M059J (cell line): ENCODE measurements at regions not wholly inside any gene's neighbourhood (a gene's known extent, or its start where the extent isn't known, plus 50 kb on each side); places are given as distances from the start of the nearest gene placed in this dataset.
"Not testable (repeated sequence)": the region's sequence is repeated elsewhere in the genome, so short reads cannot be mapped to it uniquely, and the experiment has no call there.

Source experiments
- DNase-seq: peaks from one replicate; pipeline ENCODE4 v3.0.0-alpha.2; 2012; ENCODE audit warnings: low read depth

- DNase-seq = not testable (repeated sequence)
Measured at GRCh38 chr1:206404309-206405027, 65.8 kb upstream of the IKBKE start.

GRCh38 chr1:206405282-206405681 lies 65.0 kb upstream of the IKBKE start:
- not testable (repeated sequence) for DNase-seq

DNA sequence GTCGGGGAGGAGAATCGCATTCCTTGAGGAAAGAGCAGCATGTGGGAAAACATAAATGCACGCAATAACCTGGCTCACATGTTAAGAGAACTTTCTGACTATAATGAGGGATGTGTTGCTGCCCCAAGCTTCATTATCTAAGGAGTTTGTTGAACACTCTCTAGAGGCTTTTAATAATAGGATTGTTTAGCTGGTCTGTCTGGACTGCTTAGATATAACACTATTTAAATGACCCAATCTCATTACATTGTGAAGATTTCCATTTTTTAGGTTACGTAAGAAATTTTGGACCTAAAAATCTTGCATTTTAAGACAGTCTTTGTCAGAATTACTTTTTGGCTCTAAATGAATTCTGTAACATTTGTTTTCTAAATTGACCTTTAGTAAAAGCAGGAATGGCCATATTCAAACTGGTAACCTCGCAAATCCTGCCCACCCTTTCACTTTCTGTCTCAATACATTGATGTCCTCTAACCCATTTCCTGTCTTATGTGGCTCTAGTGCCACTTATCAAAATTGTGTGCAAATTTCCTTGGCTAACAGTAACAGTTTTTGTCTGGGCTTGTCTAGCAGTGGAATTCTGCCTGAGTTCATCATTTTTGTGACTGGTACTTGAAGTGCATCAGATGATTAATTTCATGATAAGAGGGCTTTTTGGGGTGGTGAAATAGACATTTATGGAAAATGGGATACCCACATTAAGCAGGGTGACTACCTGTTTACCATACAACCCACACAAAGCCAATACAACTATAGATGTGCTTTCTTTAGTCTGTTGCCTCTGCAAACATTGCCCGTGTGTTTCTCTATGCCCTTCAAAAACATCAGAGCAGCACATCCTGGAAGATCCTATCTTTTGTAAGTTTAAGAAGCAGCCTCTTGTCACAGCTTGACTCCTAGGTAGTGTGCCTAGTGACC lies 61.6 kb upstream of the IKBKE start:
- not testable (repeated sequence) for DNase-seq

DNA sequence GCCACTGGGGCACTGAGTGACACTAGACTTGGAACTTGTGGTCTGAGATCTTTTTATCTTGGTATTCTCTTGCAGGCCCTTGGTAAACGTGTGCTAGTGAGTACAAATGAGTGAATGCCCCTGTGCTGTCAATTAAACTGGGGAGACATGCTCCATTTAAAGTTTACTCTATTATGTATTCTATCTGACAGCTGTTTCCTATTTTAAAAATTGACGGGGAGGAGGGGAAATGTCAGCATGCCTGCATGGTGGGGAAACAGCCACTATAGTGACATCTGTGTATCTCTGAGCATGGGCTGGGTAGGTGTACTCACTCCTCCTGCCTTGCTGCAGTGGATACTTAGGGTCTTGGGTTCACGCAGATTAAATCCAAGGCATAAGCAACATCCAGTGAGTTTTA lies 59.0 kb upstream of the IKBKE start:
- no peak for DNase-seq

DNA sequence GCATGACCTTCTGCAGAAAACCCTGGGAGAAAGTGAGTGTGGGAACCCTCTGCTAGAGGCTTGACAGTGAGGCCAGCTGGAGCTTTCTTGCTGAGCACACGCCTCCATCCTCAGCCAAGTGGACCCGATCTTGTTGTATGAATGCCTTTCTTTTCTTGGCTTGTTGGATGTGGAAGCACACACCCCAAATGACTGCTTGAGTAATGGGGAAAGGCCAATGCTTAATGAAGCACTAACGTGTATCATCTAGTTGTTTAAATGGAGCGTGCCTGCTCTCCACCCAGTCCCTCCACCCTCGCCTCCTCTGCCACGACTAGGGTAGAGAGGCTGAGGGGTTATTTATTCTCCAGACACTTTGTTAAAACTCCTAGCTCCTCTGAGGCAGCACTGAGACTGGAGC lies 54.3 kb upstream of the IKBKE start:
- no peak for DNase-seq

- no peak for DNase-seq
Measured at GRCh38 chr1:206417774-206418614, 52.3 kb upstream of the IKBKE start.

DNA sequence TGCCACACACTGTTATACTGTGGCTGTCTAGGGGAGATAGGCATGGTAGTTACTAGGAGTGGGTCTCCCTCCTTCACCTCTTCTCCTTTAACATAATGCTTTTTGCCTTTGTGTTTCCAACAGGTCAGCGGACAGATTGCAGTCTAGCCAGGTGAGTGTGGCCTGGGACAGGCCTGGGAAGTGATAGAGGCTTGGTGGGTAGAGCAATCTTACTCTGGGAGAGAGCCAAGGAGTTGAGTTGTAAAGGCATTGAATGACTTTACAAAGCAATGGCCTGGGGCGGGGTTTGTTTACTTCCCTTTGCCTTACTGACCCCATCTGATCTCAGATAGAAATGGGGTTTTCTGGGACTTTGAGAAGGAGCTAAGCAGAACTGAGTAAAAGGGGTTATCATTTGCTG lies 51.0 kb upstream of the IKBKE start:
- peak; percentile 25 for DNase-seq

DNA sequence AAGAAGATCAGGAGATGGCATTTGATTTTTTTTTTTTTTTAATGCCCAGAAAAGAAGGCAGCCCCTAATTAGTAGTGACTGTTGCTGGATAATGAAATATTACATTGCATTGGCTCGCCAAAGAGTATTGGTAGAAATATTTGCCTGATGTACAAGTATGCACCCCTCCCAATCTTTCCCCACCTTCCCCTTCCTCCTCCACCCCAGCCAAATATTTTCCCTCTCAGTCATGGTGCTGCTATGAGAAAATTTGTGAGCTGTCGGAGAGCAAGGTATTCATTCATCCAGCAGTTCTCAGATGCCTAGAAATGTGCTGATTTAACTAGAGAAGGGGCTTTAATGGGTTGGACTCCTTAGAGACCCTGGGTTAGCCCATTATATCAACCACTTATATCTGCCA lies 50.5 kb upstream of the IKBKE start:
- DNase-seq = no peak

DNA sequence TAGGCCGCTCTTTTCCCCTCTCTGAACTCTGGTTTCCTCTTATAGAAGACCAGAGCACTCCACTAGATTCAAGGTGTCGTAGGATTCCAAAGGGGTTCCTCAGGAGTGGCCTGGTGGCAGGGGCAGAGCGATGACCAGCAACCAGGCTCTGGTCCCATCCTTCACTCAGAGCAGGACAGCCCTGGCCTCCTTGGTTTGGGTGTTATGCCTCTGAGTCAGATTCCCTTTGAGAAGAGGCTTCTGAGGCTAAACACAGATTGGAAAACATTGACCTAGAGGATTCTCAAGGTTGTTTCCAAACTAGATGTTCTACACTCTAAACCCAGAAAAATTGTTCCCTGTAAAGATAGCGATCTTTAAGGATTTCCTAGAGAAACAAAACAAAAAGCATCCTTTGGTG lies 49.8 kb upstream of the IKBKE start:
- DNase-seq = no peak
